PFSK-1 (cell line): ENCODE measurements at regions not wholly inside any gene's neighbourhood (a gene's known extent, or its start where the extent isn't known, plus 50 kb on each side); places are given as distances from the start of the nearest gene placed in this dataset.

ENCODE experiments used
- FOXP2 ChIP-seq: optimal IDR thresholded peaks from 2 replicates; pipeline ENCODE3; 2011; ENCODE audit warnings: borderline replicate concordance, control low read depth, inconsistent platforms; ENCODE audit not compliant: insufficient read depth; ENCODE audit errors: extremely low read length, extremely low read depth
- POLR2AphosphoS5 ChIP-seq: IDR thresholded peaks from 2 replicates; pipeline ENCODE4 v1.6.1; 2012; ENCODE audit warnings: low read depth, mild to moderate bottlenecking, control low read depth, low read length, moderate library complexity
- SIN3A ChIP-seq: IDR thresholded peaks from 2 replicates; pipeline ENCODE4 v1.6.1; 2012; ENCODE audit warnings: mild to moderate bottlenecking, low read length, moderate library complexity, borderline replicate concordance; ENCODE audit not compliant: insufficient read depth
- TAF1 ChIP-seq: IDR thresholded peaks from 2 replicates; pipeline ENCODE4 v1.6.1; 2012; ENCODE audit warnings: low read length, control low read depth, borderline replicate concordance; ENCODE audit not compliant: insufficient read depth
- TF ChIP-seq, protein P1 (sequence below), 2 experiments: IDR thresholded peaks; 2 replicates each; pipeline versions ENCODE4 v1.6.1 to v1.8.0; 2011 to 2012; ENCODE audit warnings: low read depth in 2 of 2, low read length in 2 of 2, control low read depth in 1 of 2, inconsistent platforms in 1 of 2, mild to moderate bottlenecking in 1 of 2, moderate library complexity in 1 of 2; ENCODE audit not compliant: insufficient read depth in 1 of 2

DNA sequence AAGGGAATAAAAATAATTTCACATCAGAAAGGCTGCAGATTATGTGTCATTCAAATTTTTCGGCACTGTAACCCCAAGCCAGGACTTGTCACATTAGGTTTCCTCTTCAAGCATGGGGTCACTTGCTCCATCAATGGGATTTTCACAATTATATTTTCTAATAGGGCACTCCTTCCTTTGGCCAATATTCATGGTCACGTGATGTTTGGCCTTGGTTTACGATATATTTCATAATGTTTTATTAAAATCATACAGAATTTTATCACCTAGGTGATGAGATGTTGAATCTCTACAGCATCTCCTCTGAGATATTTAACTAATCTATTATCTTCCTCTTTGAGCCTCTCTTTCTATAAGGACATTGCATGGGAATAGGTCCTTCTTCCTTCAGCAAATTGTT is 523.5 kb upstream of the SEMA6A start:
- TF ChIP-seq SIN3A (no peak), POLR2AphosphoS5 (no peak), FOXP2 (no peak), TAF1 (no peak)
- TF ChIP-seq, protein P1, sequence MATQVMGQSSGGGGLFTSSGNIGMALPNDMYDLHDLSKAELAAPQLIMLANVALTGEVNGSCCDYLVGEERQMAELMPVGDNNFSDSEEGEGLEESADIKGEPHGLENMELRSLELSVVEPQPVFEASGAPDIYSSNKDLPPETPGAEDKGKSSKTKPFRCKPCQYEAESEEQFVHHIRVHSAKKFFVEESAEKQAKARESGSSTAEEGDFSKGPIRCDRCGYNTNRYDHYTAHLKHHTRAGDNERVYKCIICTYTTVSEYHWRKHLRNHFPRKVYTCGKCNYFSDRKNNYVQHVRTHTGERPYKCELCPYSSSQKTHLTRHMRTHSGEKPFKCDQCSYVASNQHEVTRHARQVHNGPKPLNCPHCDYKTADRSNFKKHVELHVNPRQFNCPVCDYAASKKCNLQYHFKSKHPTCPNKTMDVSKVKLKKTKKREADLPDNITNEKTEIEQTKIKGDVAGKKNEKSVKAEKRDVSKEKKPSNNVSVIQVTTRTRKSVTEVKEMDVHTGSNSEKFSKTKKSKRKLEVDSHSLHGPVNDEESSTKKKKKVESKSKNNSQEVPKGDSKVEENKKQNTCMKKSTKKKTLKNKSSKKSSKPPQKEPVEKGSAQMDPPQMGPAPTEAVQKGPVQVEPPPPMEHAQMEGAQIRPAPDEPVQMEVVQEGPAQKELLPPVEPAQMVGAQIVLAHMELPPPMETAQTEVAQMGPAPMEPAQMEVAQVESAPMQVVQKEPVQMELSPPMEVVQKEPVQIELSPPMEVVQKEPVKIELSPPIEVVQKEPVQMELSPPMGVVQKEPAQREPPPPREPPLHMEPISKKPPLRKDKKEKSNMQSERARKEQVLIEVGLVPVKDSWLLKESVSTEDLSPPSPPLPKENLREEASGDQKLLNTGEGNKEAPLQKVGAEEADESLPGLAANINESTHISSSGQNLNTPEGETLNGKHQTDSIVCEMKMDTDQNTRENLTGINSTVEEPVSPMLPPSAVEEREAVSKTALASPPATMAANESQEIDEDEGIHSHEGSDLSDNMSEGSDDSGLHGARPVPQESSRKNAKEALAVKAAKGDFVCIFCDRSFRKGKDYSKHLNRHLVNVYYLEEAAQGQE (IDR thresholded peaks at IDR 0.05; ENCODE audit: insufficient read depth in 1 of 2, low read depth in 2 of 2, low read length in 2 of 2), result no peak
